ENCODE measurements at regions not wholly inside any gene's neighbourhood (a gene's known extent, or its start where the extent isn't known, plus 50 kb on each side); places are given as distances from the start of the nearest gene placed in this dataset.

GRCh38 chr7:96774358-96774757 lies 64.7 kb upstream of the SEM1 start:
- Histone ChIP-seq H3K4me1 (ENCODE audit: control insufficient read depth, insufficient read depth, low read length) (no peaks in the 10 kb centered on the region), H3K36me3 (ENCODE audit: control insufficient read depth in 2 of 2, insufficient read depth in 1 of 2, low read length in 2 of 2) (no peaks in the 10 kb centered on the region), H3K9me3 (ENCODE audit: control insufficient read depth, insufficient read depth, low read depth, low read length) (no peaks in the 10 kb centered on the region), H3K27ac (ENCODE audit: extremely low read depth, low read depth, low read length) (no peak overlapping the region), H3K4me3 (ENCODE audit: low read depth, low read length) (no peak overlapping the region)
- CTCF ChIA-PET, result no interaction called here
- POLR2A ChIA-PET, result no interaction called here
- no peak for TF ChIP-seq INSM2 (tag by site-specific recombination; IDR thresholded peaks at IDR 0.05)
- TF ChIP-seq KLF16 (tag by site-specific recombination; IDR thresholded peaks at IDR 0.05), result no peak
- no peak for TF ChIP-seq ZFHX2 (tag by site-specific recombination; conservative IDR thresholded peaks at IDR 0.05)
- TF ChIP-seq ZNF654 (tag by site-specific recombination; IDR thresholded peaks at IDR 0.05; ENCODE audit: low read depth), result no peak
- no peak for TF ChIP-seq ZNF624 (tag by site-specific recombination; IDR thresholded peaks at IDR 0.05)
- no peak for TF ChIP-seq ZNF202 (tag by site-specific recombination; IDR thresholded peaks at IDR 0.05; ENCODE audit: borderline replicate concordance)
- no peak for TF ChIP-seq OSR2 (tag by site-specific recombination; IDR thresholded peaks at IDR 0.05)
- TF ChIP-seq YY1 (tag by site-specific recombination; IDR thresholded peaks at IDR 0.05), result no peak
- TF ChIP-seq ZNF354C (tag by site-specific recombination; IDR thresholded peaks at IDR 0.05; ENCODE audit: borderline replicate concordance, low read depth), result no peak
- no peak for TF ChIP-seq KLF9 (tag by site-specific recombination; IDR thresholded peaks at IDR 0.05; ENCODE audit: low read depth)
- TF ChIP-seq KLF7 (tag by site-specific recombination; IDR thresholded peaks at IDR 0.05; ENCODE audit: borderline replicate concordance), result no peak
- no peak for TF ChIP-seq ZNF335 (tag by site-specific recombination; conservative IDR thresholded peaks at IDR 0.05)
- TF ChIP-seq KLF8 (tag by site-specific recombination; IDR thresholded peaks at IDR 0.05), result no peak
- no peak for TF ChIP-seq ZNF157 (tag by site-specific recombination; IDR thresholded peaks at IDR 0.05)
- TF ChIP-seq ZNF558 (tag by site-specific recombination; IDR thresholded peaks at IDR 0.05), result no peak
- no peak for TF ChIP-seq YY2 (tag by site-specific recombination; IDR thresholded peaks at IDR 0.05)

GRCh38 chr7:96775046-96775445 lies 65.4 kb upstream of the SEM1 start:
- H3K4me1 ChIP-seq (ENCODE audit: control insufficient read depth, insufficient read depth, low read length), result no peaks in the 10 kb centered on the region
- no peaks in the 10 kb centered on the region for H3K9me3 ChIP-seq (ENCODE audit: control insufficient read depth, insufficient read depth, low read depth, low read length)
- CTCF ChIA-PET, result no interaction called here
- POLR2A ChIA-PET, result no interaction called here
- no peaks in the 10 kb centered on the region for H3K36me3 ChIP-seq (ENCODE audit: control insufficient read depth in 2 of 2, insufficient read depth in 1 of 2, low read length in 2 of 2)
- no peak overlapping the region for H3K27ac ChIP-seq (ENCODE audit: extremely low read depth, low read depth, low read length)
- H3K4me3 ChIP-seq (ENCODE audit: low read depth, low read length), result no peak overlapping the region
- TF ChIP-seq, protein P1, sequence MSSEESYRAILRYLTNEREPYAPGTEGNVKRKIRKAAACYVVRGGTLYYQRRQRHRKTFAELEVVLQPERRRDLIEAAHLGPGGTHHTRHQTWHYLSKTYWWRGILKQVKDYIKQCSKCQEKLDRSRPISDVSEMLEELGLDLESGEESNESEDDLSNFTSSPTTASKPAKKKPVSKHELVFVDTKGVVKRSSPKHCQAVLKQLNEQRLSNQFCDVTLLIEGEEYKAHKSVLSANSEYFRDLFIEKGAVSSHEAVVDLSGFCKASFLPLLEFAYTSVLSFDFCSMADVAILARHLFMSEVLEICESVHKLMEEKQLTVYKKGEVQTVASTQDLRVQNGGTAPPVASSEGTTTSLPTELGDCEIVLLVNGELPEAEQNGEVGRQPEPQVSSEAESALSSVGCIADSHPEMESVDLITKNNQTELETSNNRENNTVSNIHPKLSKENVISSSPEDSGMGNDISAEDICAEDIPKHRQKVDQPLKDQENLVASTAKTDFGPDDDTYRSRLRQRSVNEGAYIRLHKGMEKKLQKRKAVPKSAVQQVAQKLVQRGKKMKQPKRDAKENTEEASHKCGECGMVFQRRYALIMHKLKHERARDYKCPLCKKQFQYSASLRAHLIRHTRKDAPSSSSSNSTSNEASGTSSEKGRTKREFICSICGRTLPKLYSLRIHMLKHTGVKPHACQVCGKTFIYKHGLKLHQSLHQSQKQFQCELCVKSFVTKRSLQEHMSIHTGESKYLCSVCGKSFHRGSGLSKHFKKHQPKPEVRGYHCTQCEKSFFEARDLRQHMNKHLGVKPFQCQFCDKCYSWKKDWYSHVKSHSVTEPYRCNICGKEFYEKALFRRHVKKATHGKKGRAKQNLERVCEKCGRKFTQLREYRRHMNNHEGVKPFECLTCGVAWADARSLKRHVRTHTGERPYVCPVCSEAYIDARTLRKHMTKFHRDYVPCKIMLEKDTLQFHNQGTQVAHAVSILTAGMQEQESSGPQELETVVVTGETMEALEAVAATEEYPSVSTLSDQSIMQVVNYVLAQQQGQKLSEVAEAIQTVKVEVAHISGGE (tag by site-specific recombination; conservative IDR thresholded peaks at IDR 0.05; ENCODE audit: low read depth), result no peak
- TF ChIP-seq MZF1 (tag by site-specific recombination; IDR thresholded peaks at IDR 0.05; ENCODE audit: borderline replicate concordance) (no peak), ZNF404 (tag by site-specific recombination; IDR thresholded peaks at IDR 0.05) (no peak), ZNF48 (tag by site-specific recombination; IDR thresholded peaks at IDR 0.05) (no peak), ZNF518A (tag by site-specific recombination; conservative IDR thresholded peaks at IDR 0.05; ENCODE audit: low read depth) (no peak), SETDB1 (IDR thresholded peaks at IDR 0.05; ENCODE audit: insufficient read length, low read length) (no peak), TSHZ1 (tag by site-specific recombination; IDR thresholded peaks at IDR 0.05; ENCODE audit: borderline replicate concordance) (no peak), ZNF184 (tag by site-specific recombination; IDR thresholded peaks at IDR 0.05) (no peak)
